Right lobe of liver (tissue), 4 donors: ENCODE measurements at regions not wholly inside any gene's neighbourhood (a gene's known extent, or its start where the extent isn't known, plus 50 kb on each side); places are given as distances from the start of the nearest gene placed in this dataset.

ENCODE experiments used
- CTCF ChIP-seq, 4 donors: fragments of 200-600 bp in 3 of 4; fragments of 450-650 bp in 1 of 4; IDR thresholded peaks; one replicate each; pipeline versions ENCODE4 v1.5.1 to v1.8.0; 2016 to 2022; ENCODE audit warnings: antibody characterized with exemption in 4 of 4, mild to moderate bottlenecking in 2 of 4
- POLR2A ChIP-seq: fragments of 450-650 bp; IDR thresholded peaks from one replicate; pipeline ENCODE4 v1.6.1; 2017; ENCODE audit warnings: antibody characterized with exemption, mild to moderate bottlenecking
- donor health status: DM: no; HTN: no; CAD: no.
- donor health status: DM: no; HTN: no; CAD: no.
- donor health status: DM: no; HTN: yes; CAD: no.

- TF ChIP-seq CTCF (IDR thresholded peaks at IDR 0.05) (no peak), POLR2A (no peak)
These were observed 176.3 kb upstream of the LMCD1 start for GRCh38 chr3:8325306-8325705.
